Panc1 (cell line): ENCODE measurements at regions not wholly inside any gene's neighbourhood (a gene's known extent, or its start where the extent isn't known, plus 50 kb on each side); places are given as distances from the start of the nearest gene placed in this dataset.

Experiments used
- ATAC-seq: fragments of 200-7000 bp; cut with Tn5 transposase; 2 replicates; pipeline ENCODE4 v1.9.1; 2020; ENCODE audit warnings: mild to moderate bottlenecking, moderate library complexity
- BruUV-seq: library from RNA; stranded (reverse); fragments of 400-500 nt; replicated peaks from 2 replicates; lab custom pipeline; 2021; lab: Mats Ljungman, UMichigan
- CTCF ChIA-PET: fragments of 300-600 bp; sonication (Branson Sonifier 250); formaldehyde crosslinking; loops from one replicate; lab custom pipeline; 2022; ENCODE audit warnings: antibody characterized with exemption; lab: Charles Lee
- POLR2A ChIA-PET: fragments of 300-600 bp; sonication (Branson Sonifier 250); formaldehyde crosslinking; loops from one replicate; lab custom pipeline; 2022; ENCODE audit warnings: antibody characterized with exemption; lab: Charles Lee
- DNase-seq: peaks from one replicate; pipeline ENCODE4 v3.0.0-alpha.2; 2010; ENCODE audit warnings: low read depth, low spot score
- H3K27ac ChIP-seq: 2 replicates; pipeline ENCODE4 v1.5.1; 2011; ENCODE audit warnings: mild to moderate bottlenecking, low read length, inconsistent platforms
- H3K27me3 ChIP-seq: fragments of 200-500 bp; sonication (Bioruptor generic); 2 replicates; pipeline ENCODE4 v1.6.0; 2014; ENCODE audit warnings: low read length, inconsistent platforms; ENCODE audit not compliant: control insufficient read depth, insufficient read depth
- H3K36me3 ChIP-seq: fragments of 200-500 bp; sonication (Bioruptor generic); 2 replicates; pipeline ENCODE4 v1.5.1; 2014; ENCODE audit warnings: inconsistent platforms, mild to moderate bottlenecking, low read length, moderate library complexity; ENCODE audit not compliant: control insufficient read depth, insufficient read depth
- H3K4me1 ChIP-seq: 2 replicates; pipeline ENCODE4 v1.5.1; 2011; ENCODE audit warnings: inconsistent platforms, mild to moderate bottlenecking, low read length, moderate library complexity; ENCODE audit not compliant: control insufficient read depth, insufficient read depth
- H3K4me3 ChIP-seq, 2 experiments: 2 replicates each; pipeline ENCODE4 v1.5.1; 2011 to 2012; ENCODE audit warnings: low read depth in 2 of 2, low read length in 2 of 2, mild to moderate bottlenecking in 2 of 2, inconsistent platforms in 1 of 2, moderate library complexity in 1 of 2
- H3K9me3 ChIP-seq: fragments of 200-500 bp; sonication (Bioruptor generic); 2 replicates; pipeline ENCODE4 v1.5.1; 2014; ENCODE audit warnings: low read depth, mild to moderate bottlenecking, inconsistent platforms, low read length, moderate library complexity; ENCODE audit not compliant: control insufficient read depth, insufficient read depth
- CTCF ChIP-seq: fragments of 450-650 bp; IDR thresholded peaks from 2 replicates; pipeline ENCODE4 v1.5.1; 2017; ENCODE audit warnings: mild to moderate bottlenecking
- POLR2AphosphoS5 ChIP-seq: IDR thresholded peaks from 2 replicates; pipeline ENCODE4 v1.6.1; 2012; ENCODE audit warnings: mild to moderate bottlenecking, low read depth, low read length, moderate library complexity
- REST ChIP-seq, 2 experiments: IDR thresholded peaks; 2 replicates each; pipeline ENCODE4 v1.6.1; 2011 to 2012; ENCODE audit warnings: low read depth in 2 of 2, control low read depth in 1 of 2, low read length in 1 of 2, mild to moderate bottlenecking in 1 of 2, moderate library complexity in 1 of 2; ENCODE audit not compliant: insufficient read depth in 1 of 2
- SIN3A ChIP-seq: IDR thresholded peaks from 2 replicates; pipeline ENCODE4 v1.6.1; 2012; ENCODE audit warnings: low read depth, mild to moderate bottlenecking, low read length, moderate library complexity, borderline replicate concordance; ENCODE audit not compliant: insufficient read depth
- TCF7L2 ChIP-seq: IDR thresholded peaks from 2 replicates; pipeline ENCODE4 v1.6.1; 2011; ENCODE audit warnings: mild to moderate bottlenecking, low read depth, low read length, inconsistent platforms
- in situ Hi-C: cut with HindIII; loops from 2 replicates; pipeline ENCODE4 v1.10.0; 2016; ENCODE audit warnings: low sequenced_read_pairs, low pct_unique_long_range_greater_than_20kb
- intact Hi-C: fragments of 100-400 bp; cut with micrococcal nuclease; formaldehyde crosslinking; loops from one replicate; pipeline ENCODE4 v1.10.0; 2022; ENCODE audit not compliant: unreplicated experiment

- no peak for TF ChIP-seq CTCF
- no peak for TF ChIP-seq TCF7L2
- no peak for TF ChIP-seq REST (IDR thresholded peaks at IDR 0.05; ENCODE audit: insufficient read depth in 1 of 2, low read depth in 2 of 2, low read length in 1 of 2)
- TF ChIP-seq POLR2AphosphoS5 = no peak
- no peak for TF ChIP-seq SIN3A
- BruUV-seq = no TSS peak
- DNase-seq (no peak), ATAC-seq (no peak)
- Histone ChIP-seq H3K36me3 (no peaks in the 10 kb centered on the region), H3K4me1 (no peaks in the 10 kb centered on the region), H3K27ac (no peak overlapping the region), H3K9me3 (no peaks in the 10 kb centered on the region), H3K27me3 (no peaks in the 10 kb centered on the region), H3K4me3 (no peak overlapping the region)
- POLR2A ChIA-PET = no interaction called here
- intact Hi-C loops = loop anchor here (10.0 kb wide), 1 partner anchor 324 kb away; no protein-coding TSS in a partner anchor
- CTCF ChIA-PET = no interaction called here
- in situ Hi-C loops = no loop called here
Measured at GRCh38 chr4:181148470-181148869, 1094.7 kb upstream of the TENM3 start.

GRCh38 chr4:181150191-181150590, 1093.0 kb upstream of the TENM3 start:
- intact Hi-C loops = no loop called here
- ChIA-PET POLR2A (no interaction called here), CTCF (no interaction called here)
- no peak overlapping the region for H3K27ac ChIP-seq
- no peaks in the 10 kb centered on the region for H3K27me3 ChIP-seq
- in situ Hi-C loops = no loop called here
- TF ChIP-seq REST (IDR thresholded peaks at IDR 0.05; ENCODE audit: insufficient read depth in 1 of 2, low read depth in 2 of 2, low read length in 1 of 2) = no peak
- no peak for TF ChIP-seq POLR2AphosphoS5
- no peak for TF ChIP-seq CTCF
- TF ChIP-seq TCF7L2 = no peak
- TF ChIP-seq SIN3A = no peak
- no peak for ATAC-seq
- H3K4me1 ChIP-seq = no peaks in the 10 kb centered on the region
- H3K36me3 ChIP-seq = no peaks in the 10 kb centered on the region
- BruUV-seq = no TSS peak
- no peak for DNase-seq
- H3K9me3 ChIP-seq = no peaks in the 10 kb centered on the region
- H3K4me3 ChIP-seq = no peak overlapping the region
